CD4-positive, alpha-beta T cell treated with Interleukin-4 for 4 hours (primary cell): ENCODE measurements at regions not wholly inside any gene's neighbourhood (a gene's known extent, or its start where the extent isn't known, plus 50 kb on each side); places are given as distances from the start of the nearest gene placed in this dataset.

Source experiments
- DNase-seq: peaks from one replicate; pipeline ENCODE4 v3.0.0-alpha.2; 2020

- DNase-seq: no peak
These were observed 82.0 kb upstream of the PRLR start for GRCh38 chr5:35312267-35312666.

GRCh38 chr5:35309365-35310130 lies 79.3 kb upstream of the PRLR start:
- DNase-seq: no peak

- DNase-seq: no peak
These were observed 78.1 kb upstream of the PRLR start for GRCh38 chr5:35308421-35308820.

- DNase-seq: no peak
These were observed 76.6 kb upstream of the PRLR start for GRCh38 chr5:35306716-35307365.

- no peak for DNase-seq
These were observed 75.2 kb upstream of the PRLR start for GRCh38 chr5:35305336-35306020.

GRCh38 chr5:35304291-35304690 lies 74.0 kb upstream of the PRLR start:
- no peak for DNase-seq

GRCh38 chr5:35303152-35303551 lies 72.9 kb upstream of the PRLR start:
- no peak for DNase-seq

- no peak for DNase-seq
These were observed 72.3 kb upstream of the PRLR start for GRCh38 chr5:35302544-35302943.

GRCh38 chr5:35297755-35298154 lies 67.5 kb upstream of the PRLR start:
- DNase-seq: no peak

GRCh38 chr5:35294976-35295375 lies 64.7 kb upstream of the PRLR start:
- DNase-seq: no peak

GRCh38 chr5:35294017-35294416 lies 63.7 kb upstream of the PRLR start:
- no peak for DNase-seq

- no peak for DNase-seq
These were observed 55.1 kb upstream of the PRLR start for GRCh38 chr5:35285435-35285834.

- DNase-seq: no peak
These were observed 54.7 kb upstream of the PRLR start for GRCh38 chr5:35285011-35285410.

GRCh38 chr5:35284364-35284763 lies 54.1 kb upstream of the PRLR start:
- no peak for DNase-seq

- DNase-seq: no peak
These were observed 52.5 kb upstream of the PRLR start for GRCh38 chr5:35282810-35283209.

- DNase-seq: no peak
These were observed 51.3 kb upstream of the PRLR start for GRCh38 chr5:35281613-35282012.
